ENCODE measurements at regions not wholly inside any gene's neighbourhood (a gene's known extent, or its start where the extent isn't known, plus 50 kb on each side); places are given as distances from the start of the nearest gene placed in this dataset.
"Not testable (repeated sequence)": the region's sequence is repeated elsewhere in the genome, so short reads cannot be mapped to it uniquely, and the experiment has no call there.

- peak overlapping the region; percentile 57 for H3K27ac ChIP-seq (replicated peaks)
Measured at GRCh38 chr21:35503671-35504070, 454.6 kb upstream of the RUNX1 start.

DNA sequence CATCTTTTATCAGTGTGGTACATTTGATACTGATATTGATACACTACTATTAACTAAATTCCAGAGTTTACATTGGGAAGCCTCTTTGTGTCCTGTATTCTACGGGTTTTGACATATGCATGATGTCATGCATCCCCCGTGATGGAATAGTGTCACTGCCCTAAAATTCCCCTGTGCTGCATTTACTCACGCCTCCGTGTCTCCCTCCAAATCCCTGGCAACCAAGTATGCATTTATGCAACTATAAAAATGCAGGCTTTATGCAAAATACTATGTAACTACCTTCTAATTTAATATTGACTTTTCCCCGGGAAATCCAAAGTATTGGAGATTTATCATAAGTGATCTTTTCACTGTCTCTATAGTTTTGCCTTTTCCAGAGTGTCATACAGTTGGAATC is 453.7 kb upstream of the RUNX1 start:
- Histone ChIP-seq H3K27ac (replicated peaks) (no peak overlapping the region), H3K36me3 (no peaks in the 10 kb centered on the region), H3K4me3 (no peak overlapping the region), H3K4me1 (no peaks in the 10 kb centered on the region), H3K27me3 (ENCODE audit: low read depth) (peaks cover 68% of the 10 kb centered on the region), H3K9me3 (replicated peaks) (no peaks in the 10 kb centered on the region)
- TF ChIP-seq, protein P1, sequence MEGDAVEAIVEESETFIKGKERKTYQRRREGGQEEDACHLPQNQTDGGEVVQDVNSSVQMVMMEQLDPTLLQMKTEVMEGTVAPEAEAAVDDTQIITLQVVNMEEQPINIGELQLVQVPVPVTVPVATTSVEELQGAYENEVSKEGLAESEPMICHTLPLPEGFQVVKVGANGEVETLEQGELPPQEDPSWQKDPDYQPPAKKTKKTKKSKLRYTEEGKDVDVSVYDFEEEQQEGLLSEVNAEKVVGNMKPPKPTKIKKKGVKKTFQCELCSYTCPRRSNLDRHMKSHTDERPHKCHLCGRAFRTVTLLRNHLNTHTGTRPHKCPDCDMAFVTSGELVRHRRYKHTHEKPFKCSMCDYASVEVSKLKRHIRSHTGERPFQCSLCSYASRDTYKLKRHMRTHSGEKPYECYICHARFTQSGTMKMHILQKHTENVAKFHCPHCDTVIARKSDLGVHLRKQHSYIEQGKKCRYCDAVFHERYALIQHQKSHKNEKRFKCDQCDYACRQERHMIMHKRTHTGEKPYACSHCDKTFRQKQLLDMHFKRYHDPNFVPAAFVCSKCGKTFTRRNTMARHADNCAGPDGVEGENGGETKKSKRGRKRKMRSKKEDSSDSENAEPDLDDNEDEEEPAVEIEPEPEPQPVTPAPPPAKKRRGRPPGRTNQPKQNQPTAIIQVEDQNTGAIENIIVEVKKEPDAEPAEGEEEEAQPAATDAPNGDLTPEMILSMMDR (IDR thresholded peaks at IDR 0.05; ENCODE audit: borderline replicate concordance), result no peak
- intact Hi-C loops (cut with micrococcal nuclease), result no loop called here
- DNase-seq, result no peak

More at GRCh38 chr21:35503671-35504070, 454.6 kb upstream of the RUNX1 start:
- H3K27me3 ChIP-seq (ENCODE audit: low read depth), result peaks cover 75% of the 10 kb centered on the region
- H3K4me3 ChIP-seq, result no peak overlapping the region
- H3K4me1 ChIP-seq, result no peaks in the 10 kb centered on the region
- no peaks in the 10 kb centered on the region for H3K36me3 ChIP-seq
- TF ChIP-seq, protein P1 (IDR thresholded peaks at IDR 0.05; ENCODE audit: borderline replicate concordance), result no peak
- intact Hi-C loops (cut with micrococcal nuclease), result no loop called here
- no peaks in the 10 kb centered on the region for H3K9me3 ChIP-seq (replicated peaks)
- DNase-seq, result no peak

DNA sequence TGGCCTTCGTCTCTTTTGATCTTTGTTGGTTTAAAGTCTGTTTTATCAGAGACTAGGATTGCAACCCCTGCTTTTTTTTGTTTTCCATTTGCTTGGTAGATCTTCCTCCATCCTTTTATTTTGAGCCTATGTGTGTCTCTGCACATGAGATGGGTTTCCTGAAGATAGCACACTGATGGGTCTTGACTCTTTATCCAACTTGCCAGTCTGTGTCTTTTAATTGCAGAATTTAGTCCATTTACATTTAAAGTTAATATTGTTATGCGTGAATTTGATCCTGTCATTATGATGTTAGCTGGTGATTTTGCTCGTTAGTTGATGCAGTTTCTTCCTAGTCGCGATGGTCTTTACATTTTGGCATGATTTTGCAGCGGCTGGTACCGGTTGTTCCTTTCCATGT is 448.4 kb upstream of the RUNX1 start:
- H3K36me3 ChIP-seq; H3K27ac ChIP-seq (replicated peaks); H3K9me3 ChIP-seq (replicated peaks); H3K4me1 ChIP-seq; intact Hi-C loops (cut with micrococcal nuclease); DNase-seq; H3K4me3 ChIP-seq: not testable (repeated sequence)
- peaks cover 26% of the 10 kb centered on the region for H3K27me3 ChIP-seq (ENCODE audit: low read depth)

GRCh38 chr21:35491920-35492678 is 443.0 kb upstream of the RUNX1 start:
- Histone ChIP-seq H3K27ac (replicated peaks) (no peak overlapping the region), H3K27me3 (ENCODE audit: low read depth) (peaks cover 29% of the 10 kb centered on the region), H3K4me3 (no peak overlapping the region), H3K4me1 (no peaks in the 10 kb centered on the region), H3K9me3 (replicated peaks) (no peaks in the 10 kb centered on the region), H3K36me3 (no peaks in the 10 kb centered on the region)
- intact Hi-C loops (cut with micrococcal nuclease), result no loop called here
- no peak for DNase-seq
- TF ChIP-seq, protein P1 (IDR thresholded peaks at IDR 0.05; ENCODE audit: borderline replicate concordance), result no peak

DNA sequence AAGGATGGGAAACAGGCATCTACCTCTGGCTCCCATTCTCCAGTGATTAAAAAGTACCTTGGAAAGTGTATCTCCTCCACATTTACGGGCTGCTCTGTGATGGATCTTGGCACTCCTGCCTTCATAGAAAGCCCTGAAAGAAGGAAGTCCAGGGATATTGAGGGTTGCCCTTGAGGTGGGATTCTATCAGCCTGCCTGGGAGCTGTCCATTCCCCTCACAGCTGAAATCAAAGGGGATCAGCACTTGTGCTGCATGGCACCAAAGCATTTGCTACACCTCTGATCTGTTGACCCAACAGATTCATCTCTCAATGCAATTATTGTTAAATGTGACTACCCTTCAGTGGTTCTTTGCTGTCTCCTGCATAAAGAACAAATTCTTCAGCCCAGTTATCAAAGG is 442.0 kb upstream of the RUNX1 start:
- Histone ChIP-seq H3K27me3 (ENCODE audit: low read depth) (peaks cover 34% of the 10 kb centered on the region), H3K27ac (replicated peaks) (no peak overlapping the region), H3K9me3 (replicated peaks) (no peaks in the 10 kb centered on the region), H3K4me1 (no peaks in the 10 kb centered on the region), H3K36me3 (no peaks in the 10 kb centered on the region), H3K4me3 (no peak overlapping the region)
- DNase-seq, result no peak
- TF ChIP-seq, protein P1 (IDR thresholded peaks at IDR 0.05; ENCODE audit: borderline replicate concordance), result no peak
- intact Hi-C loops (cut with micrococcal nuclease), result no loop called here

- Histone ChIP-seq H3K27ac (replicated peaks) (no peak overlapping the region), H3K27me3 (ENCODE audit: low read depth) (peaks cover 48% of the 10 kb centered on the region), H3K4me1 (no peaks in the 10 kb centered on the region), H3K9me3 (replicated peaks) (no peaks in the 10 kb centered on the region), H3K36me3 (no peaks in the 10 kb centered on the region), H3K4me3 (no peak overlapping the region)
- no peak for DNase-seq
- TF ChIP-seq, protein P1 (IDR thresholded peaks at IDR 0.05; ENCODE audit: borderline replicate concordance), result no peak
- intact Hi-C loops (cut with micrococcal nuclease), result no loop called here
Measured at GRCh38 chr21:35489389-35489980, 440.4 kb upstream of the RUNX1 start.

Data from left ventricle myocardium inferior (tissue), 1 donor.